ENCODE measurements at regions not wholly inside any gene's neighbourhood (a gene's known extent, or its start where the extent isn't known, plus 50 kb on each side); places are given as distances from the start of the nearest gene placed in this dataset.

DNA sequence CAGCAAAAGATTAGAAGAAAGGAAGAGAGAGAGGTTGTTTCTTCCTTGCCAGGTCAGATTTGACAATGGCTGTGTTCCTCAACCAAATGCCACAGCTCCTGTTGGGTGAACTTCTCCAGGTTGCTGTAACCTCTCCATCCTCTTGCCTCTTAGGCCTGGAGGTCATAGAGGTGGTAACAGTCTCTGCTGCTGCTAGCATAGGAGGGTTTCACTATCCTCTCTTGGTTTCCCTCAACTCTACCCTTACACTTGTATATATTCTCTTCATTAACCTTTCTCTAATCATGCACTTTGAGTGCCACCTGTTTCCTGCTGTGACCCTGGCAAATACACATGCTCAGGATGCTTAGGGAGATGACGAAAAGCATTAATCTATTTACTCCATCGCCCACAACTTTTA lies 67.7 kb upstream of the HIF1A start:
- DNase-seq, result no peak

DNA sequence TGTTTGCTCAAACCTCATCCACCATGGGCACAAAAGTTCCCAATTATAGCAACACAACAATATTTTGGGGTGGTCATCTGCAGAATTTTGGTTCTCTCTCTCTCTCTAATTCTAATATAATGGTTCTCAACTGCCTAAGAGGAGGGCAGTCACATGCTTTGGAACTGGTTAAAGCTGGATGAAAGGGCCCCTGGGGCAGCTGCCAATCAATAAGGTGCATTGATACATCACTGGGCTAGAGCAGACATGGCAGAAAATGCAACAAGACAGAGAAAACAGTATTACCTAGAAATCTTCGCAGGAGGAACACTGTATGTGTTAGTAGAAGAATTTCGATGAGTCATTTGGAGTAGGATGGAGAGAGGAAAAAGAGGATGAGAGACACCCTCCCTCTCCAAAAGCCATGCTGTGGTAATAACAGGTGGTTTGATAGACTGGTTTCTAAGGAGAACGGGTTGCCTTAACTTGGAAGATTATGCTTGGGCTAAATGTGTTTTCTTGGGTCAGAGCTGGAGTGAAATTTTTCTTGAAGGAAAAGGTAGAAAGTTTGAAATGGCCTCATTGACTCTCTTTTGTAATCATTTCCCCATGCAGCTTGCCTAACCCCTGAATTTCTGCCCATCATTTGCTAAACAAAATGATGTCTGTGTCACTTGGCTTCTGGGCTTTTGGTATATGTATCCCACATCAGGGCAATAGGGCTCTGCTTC lies 67.1 kb upstream of the HIF1A start:
- no peak for DNase-seq

DNA sequence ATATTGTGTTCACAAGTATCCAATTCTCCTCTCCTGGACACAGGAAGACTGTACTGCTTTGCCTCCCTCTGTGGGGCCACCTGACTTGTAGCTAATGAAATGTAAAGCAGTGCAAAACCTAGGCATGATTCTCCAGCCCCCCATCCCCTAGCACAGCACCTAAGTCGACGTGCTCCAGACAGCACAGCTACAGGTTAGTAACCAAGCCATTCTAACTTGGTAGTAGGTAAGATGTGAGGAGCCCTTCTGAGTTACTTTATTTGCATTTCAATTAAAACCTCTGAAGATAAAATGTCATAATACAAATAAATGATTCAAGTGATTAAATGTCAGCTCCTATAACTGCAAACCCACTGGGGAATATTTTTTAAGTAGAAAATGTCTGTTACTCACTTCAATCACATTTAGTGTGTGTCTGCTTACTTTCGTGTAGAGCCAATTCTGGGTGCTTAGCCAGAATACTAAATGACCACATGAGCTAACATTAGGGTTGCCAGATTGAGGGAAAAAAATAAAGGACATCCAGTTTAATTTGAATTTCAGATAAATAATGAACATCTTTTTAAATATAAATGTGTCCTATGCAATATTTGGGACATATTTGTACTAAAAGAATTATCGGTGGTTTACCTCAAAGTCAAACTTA lies 64.8 kb upstream of the HIF1A start:
- no peak for DNase-seq

DNA sequence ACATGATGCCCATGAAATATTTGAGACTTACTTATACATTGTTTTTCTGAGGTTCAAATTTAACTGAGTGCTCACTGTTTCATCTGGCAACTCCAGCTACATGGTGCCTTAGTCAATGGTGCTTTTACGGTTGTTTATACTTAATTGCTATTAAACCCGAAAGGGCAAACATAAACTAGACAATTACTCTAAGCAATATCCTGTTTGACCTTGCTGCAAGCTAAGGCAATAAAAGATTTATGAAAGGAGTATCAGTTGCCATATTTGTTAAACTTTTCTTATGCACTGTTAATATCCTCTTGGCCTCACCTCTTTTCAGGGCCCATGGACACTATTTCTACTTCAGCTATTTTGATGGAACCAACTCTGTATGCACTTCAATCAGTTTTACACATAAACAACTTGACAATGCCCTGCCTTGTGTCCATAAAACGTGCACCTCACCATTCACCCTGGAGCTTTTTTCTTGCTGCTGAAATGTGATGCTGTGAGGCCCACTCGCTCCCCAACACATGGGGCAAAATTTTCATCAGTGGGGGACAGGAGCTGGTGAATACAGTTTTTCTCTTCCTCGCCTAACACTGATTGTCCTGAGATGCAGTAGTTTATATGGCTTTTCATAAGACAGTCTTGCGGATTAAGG lies 64.1 kb upstream of the HIF1A start:
- no peak for DNase-seq

DNA sequence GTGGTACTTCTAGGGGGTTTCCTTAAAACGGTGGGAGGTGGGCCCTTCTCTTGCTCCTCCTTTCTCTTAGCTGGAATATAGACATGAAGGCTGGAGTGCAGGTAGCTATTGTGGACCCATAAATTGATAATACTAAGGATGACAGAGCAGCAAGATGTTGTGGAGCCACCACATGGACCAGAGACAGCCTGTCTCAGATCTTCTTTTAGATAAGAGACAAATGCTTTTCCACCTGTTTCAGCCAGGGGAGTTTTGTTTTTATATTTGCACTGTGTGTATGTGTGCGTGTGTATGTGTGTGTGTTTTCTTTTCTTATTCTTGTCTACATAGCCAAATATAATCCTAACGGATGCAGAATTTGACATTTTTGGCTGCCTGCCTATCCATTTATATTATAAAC lies 62.9 kb upstream of the HIF1A start:
- DNase-seq, result no peak

DNA sequence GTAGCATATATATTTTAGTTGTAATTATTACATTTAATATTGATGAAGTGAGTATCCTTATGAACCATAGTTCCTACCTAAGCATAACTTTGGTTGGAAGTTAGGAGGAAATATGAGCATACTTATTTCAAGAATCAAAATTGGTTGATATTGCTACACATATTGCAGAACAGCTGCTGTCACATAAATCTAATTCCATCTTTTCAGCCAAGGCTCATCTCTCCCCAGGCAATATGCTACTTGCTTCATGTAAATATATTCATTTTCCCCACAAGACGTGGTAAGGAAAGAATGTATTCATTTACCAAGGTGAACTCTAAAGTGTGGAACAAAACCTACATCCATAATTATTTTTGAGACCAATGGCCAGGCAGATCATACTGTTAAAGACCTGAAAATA lies 62.5 kb upstream of the HIF1A start:
- DNase-seq, result no peak

DNA sequence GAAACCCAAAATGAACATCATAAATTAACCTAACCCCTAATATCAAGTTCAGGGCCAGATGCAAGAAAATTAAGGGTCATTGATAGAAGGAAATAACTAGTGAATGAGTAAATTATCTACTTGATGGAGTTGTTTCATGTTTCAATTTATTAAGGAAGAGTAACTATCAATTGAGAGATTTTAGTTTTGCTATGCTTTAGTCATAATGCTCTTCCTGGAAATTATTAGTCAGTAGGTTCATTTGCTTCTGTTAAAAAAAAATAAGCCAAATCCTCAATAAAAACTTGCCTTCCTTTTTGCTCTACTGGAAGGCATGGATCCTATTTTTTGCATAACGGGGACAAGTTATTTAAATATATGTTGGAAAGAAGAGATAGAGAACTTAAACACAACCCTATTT lies 59.0 kb upstream of the HIF1A start:
- DNase-seq, result no peak

DNA sequence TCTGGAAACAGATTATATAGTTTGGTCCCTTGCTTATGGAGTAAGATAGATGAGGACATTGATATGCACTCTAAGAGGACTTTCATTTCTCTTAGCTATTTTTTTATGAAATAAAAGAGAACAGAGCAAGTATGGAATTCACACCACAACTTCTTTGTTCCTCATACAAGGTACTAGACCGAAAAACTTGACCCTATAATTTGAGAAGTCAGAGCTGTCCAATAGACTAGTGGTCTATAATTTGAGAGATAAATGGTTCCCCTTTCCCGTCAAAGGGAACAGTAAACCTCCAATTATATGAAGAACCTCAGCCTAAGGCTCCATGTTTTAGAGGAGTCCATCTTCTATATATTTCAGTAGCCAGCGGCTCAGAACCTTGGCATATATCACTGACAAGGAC lies 58.5 kb upstream of the HIF1A start:
- no peak for DNase-seq

DNA sequence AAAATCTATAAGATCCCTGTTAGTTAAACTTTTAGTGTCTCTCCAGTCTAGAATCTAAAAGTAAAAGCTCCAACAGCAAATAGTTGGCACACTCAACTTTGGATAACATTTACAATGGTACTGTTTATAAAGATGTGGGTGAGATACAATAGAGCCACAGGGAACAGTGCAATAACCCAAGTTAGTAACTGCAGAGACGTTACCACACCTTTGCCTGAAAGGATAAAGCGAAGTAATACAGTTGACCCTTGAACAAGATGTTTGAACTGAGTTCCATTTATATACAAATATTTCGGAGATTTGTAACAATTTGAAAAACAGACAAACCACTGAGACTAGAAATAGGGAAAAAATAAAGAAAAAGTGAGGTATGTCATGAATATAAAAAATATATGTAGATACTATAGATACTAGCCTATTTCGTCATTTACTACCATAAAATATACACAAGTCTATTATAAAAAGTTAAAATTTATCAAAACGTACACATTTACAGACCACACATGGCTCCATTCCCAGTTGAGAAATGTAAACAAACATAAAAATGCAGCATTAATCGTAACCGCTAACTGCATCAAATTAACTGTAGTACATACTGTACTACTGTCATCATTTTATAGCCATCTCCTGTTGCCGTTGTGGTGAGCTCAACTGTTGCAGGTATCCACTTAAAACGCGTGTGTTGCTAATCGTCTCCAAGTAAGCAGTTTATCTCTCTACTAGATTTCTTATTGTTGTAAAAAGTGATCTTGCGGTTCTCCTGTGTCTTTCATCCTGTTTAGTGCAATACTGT lies 56.5 kb upstream of the HIF1A start:
- DNase-seq, result peak; percentile 73

DNA sequence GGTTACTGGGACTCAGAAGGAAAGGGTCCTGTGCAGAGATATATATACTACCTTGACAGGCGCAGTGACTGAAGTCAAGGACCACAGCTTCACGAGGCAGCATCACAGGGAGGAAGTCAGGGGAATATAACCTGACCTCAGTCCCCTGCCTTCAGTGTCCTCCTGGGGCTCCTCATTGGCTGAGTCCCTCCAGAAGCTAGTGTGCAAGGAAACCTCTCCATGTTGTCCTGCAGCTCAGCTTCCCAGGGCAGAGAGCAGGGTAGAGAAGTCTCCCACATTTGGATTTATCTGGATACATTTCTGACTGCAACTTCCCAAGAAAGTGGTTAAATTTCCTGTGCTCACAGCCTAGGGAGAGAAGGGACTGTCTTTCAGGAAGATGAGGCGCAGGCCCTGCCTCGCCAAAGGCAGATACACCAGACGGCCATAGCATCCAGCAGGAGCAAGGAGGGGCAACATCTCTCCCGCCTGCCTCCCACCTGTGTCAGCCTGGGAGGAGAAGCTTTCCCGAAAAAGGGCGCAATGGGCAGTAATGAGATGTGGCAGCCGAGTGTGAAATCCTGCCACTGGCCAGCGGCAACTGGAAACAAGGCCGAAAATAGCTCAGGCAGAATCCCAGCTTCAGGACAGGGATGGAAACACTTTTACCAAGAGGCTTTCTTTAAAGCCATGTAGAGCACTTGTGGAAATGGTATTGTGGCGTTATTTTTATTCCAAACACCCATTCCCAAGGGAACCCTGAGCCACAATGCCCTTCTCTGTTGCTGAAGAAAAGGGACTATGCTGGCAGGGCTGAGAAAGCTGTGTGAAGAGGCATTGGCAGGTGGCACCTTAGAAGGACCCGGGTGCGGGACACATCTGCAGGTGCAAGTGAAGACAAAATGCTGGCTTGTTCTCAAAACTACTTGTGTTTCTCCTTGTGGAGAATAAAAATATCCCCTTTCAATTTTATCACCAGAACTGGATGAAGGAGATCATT lies 54.9 kb upstream of the HIF1A start:
- no peak for DNase-seq

DNA sequence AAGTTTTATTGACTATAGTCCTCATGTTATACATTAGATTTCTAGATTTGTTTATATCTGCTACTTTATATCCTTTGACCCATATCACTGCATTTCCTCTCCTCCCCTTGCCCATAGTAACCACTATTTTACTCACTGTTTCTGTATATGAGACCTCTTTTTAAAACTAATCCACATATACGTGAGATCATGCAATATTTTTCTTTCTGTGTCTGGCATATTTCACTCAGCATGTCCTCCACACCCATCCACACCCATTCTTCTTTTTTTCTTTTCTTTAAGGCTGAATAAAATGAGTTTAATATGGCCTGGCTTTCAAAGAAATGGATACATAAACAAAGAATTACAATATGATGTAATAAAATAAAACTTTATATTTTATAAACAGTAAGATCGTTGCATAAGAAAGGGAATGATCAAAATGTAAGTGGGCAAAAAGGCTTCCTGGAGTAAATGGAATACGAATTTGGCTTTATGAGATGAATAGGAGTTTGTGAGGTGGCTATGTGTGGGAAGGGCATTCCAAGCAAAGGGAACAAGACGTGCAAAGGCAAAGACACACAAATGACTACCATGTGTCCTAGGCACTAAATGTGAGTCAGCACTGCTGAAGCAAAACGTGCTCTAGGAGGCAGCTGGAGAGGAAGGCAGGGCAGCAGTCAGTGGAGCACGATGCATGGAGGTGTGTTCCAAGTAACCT lies 53.2 kb upstream of the HIF1A start:
- peak; percentile 85 for DNase-seq

DNA sequence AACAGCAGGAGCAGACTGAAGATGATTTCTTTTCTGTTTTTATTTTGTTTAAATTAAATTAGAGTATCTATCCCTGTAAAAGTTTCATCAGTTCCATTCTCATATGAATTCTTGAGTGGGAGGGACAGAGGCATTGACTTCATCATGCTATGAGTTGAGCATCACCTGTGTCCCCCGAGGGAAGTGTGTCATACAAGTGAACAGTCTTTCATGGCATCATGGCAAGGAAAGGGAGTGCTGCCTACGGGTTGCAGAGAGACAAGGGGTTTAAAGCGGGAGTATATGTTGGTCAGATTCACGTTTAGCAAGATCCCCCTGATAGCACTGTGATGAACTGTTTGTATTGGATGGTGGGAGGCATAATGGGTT lies 52.7 kb upstream of the HIF1A start:
- no peak for DNase-seq

DNA sequence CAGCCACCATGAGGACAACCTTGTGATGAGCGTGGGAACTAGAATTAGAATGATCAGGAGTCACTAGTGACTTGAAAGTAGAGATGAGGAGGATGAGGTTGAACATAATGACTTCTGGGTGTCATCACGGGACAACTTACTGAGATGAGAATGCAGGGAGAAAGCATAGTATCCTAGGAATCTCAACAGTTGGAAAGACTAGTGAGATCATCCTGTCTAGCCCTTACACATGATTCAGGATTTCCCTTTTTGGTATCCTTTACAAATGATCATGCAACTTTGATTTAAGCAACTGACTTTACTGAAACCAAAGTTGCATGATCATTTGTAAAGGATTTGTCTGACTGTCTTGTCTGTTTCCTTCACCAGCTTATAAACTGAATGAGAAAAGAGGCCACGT lies 51.8 kb upstream of the HIF1A start:
- DNase-seq, result peak; percentile 80

DNA sequence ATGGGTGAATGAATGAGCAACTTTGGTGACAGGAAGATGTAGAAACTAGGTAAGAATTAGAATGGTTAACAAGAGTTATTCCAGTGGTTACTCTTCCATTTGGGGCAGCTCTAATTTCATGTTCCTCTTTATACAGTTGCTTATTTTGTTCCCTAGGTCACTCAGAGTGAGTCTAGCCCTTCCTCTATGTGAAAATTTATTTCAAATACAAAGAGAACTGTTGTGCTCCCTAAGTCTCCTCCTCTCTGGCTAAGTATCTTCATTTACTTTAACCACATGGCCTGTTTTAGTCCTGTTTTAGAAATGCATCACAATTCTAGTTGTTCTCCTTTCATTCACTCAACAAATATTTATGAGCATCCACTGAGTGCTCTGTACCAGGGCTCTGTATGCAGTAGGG lies 51.1 kb upstream of the HIF1A start:
- no peak for DNase-seq

DNA sequence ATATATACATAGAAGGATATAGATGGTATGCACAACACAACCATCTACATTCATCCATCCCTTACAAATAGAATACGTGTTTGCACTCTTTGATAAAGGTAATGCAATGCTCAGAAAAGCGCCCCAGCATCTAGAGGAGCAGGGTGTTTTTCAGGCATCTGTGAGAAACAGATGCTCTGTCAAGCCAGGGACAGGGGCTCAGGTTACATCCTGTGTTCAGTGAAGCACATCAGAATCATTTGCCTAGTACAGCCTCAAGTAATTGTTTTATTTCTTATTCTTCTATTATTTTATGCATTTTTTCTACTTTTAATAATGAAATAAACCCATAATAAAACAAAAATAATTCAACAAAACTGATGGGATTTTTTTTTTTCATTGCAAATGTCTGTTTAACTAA lies 50.5 kb upstream of the HIF1A start:
- peak; percentile 53 for DNase-seq

DNA sequence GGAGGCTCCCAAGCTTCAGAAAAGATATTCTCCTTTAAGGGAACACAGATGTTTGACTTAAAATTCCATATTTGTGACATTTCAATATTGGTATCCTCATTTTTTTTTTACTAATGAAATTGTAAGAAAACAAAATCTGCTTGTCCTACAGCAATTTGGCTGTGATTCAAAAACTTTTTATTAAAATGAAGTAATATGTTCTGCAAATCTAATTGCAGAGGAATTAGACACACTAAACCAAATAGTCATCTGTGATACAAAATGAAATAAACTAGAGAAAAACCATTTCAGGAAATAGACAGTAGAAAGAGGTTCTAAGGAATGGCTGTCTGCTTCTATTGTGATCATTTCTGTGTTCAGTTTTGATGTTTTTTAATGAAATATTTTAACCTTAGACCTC lies 50.1 kb upstream of the HIF1A start:
- DNase-seq, result no peak

Measured in HCEC 1CT (cell line).